GM04503 (cell line): ENCODE measurements at regions not wholly inside any gene's neighbourhood (a gene's known extent, or its start where the extent isn't known, plus 50 kb on each side); places are given as distances from the start of the nearest gene placed in this dataset.

Experiments used
- DNase-seq: peaks from one replicate; pipeline ENCODE4 v3.0.0-alpha.2; 2012; ENCODE audit warnings: low read depth

- DNase-seq, result no peak
Observed at GRCh38 chr10:78394047-78394446, 360.4 kb downstream of the RPS24 start.

GRCh38 chr10:78395162-78395561 lies 361.5 kb downstream of the RPS24 start:
- DNase-seq, result no peak

GRCh38 chr10:78396754-78397153 lies 363.1 kb downstream of the RPS24 start:
- no peak for DNase-seq

GRCh38 chr10:78397786-78398185 lies 364.1 kb downstream of the RPS24 start:
- DNase-seq, result no peak

DNA sequence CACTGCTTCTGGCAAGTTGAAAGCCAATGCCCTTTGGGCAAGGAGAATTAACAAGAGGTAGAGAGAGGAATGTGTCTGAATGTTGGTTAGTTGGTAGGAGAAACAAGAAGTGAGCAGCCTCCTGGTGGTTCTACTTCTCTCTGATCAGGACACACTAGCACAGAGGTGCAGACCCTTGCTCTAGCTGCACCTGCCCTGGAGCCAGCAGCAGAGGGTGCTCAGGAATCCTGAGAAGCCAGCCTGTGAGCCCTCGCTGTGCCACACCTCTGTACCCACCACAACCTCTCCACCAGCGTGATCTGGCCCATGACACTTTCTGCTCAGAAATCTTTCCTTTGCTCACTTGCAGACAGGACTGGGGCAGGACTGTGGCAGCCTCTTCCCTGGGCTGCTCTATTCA lies 364.7 kb downstream of the RPS24 start:
- no peak for DNase-seq

DNA sequence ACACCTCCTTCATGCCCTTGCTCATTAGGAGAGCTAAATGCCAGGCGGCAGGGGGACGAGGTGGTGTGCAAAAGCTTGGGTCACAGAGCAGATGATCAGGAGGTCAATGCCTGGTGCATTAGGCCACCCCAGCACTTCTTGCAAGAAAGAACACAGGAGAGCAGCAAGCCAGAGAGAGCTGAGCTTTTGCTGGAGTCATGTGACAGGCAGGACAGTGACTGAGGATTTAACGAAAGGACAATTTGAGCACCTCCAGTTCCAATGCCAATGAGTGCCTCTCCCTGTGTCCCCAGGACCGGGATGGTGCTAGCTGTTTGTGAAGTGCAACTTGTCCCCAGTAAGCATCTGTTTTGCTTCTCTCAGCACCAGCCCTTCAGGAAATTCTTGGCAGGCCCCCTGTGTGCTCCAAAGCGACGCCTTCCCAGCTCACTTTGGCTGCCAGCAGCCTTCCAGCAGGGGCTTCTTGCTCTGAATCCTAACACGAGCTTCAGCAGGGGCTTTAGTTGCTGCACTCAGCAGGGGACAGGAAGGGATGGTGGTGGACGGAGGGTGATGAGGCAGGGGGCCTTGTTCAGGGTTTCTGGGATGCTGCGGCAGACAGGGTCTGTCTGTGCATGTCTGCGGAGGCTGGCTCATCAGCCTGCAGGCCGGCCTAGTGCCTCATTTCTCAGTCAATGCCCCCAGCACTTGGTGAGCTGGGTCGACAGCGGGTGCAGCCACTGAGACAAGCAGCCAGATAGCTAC lies 368.1 kb downstream of the RPS24 start:
- no peak for DNase-seq

DNA sequence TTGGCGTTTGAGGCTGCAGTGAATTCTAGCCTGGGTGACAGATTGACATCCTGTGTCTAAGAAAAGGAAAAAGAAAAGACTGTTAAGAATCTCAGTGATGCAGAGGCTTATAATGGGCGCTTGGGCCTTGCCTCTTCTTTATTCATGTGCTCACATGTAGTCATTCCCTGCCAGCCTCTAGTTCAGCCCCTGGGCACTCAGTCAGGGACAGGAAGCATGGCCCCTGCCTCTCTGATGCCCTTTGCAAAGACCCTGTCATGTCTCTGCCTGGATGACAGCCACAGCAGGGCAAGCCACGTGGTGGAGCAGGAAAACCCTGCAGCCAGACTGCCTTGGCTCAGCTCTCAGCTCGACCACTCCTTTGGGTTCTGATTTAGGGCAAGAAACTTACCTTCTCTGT lies 368.9 kb downstream of the RPS24 start:
- DNase-seq, result no peak

DNA sequence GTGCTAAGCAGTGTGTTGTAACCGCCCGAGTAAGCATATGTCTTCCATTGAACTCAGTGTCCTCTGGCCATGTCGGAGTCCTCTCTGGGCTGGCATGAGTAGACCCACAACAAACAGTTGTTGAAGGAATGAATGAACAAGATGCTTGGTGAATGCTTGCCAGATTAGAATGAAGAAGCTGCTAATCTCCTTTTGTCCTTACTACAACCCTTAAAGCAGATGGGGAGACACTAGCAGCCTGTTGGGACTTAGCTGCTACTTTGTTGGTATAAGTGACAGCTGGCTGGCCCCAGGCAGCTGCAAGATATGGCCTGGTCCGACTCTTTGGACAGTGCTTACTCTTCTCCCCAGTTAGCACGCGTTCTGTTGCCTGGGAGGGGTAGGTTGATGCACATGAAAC lies 370.1 kb downstream of the RPS24 start:
- no peak for DNase-seq

DNA sequence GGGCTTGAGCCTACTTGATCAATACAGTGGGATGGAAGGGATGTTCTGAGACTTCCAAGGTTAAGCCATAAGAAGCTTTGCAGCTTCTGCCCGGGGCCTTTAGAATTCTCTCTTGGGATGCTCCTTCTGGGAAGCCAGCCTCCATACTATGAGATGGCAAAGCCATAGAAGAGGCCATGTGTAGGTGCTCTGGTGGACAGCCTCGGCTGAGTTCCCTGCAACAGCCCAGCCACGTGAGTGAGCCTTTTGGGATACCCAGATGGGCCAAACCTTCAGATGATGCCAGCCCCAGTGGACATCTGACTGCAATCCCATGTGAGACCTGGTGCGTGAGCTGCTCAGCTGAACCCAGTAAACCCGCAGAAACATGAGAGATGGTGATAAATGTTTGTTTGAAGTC lies 370.6 kb downstream of the RPS24 start:
- no peak for DNase-seq

- DNase-seq, result no peak
Observed at GRCh38 chr10:78405231-78405630, 371.6 kb downstream of the RPS24 start.

DNA sequence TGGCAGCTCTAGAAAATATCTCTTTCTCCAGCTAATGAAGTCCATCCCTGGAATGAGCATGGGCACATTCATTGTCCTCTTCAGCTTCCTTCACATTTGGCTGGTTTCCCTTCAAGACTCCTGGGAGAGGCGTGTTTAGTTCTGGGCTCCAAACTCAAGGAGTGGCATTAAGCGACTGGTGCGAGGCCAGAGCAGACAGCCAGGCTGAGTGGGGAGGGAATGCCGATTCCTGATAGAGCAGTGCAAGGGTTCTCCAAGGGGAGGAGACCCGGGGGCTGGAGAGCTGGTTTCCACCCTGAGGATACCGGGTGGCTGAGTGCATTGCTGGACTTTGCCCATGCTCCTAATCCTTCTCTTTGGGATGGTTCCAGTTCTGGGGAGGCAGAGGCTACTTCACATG lies 372.1 kb downstream of the RPS24 start:
- no peak for DNase-seq

GRCh38 chr10:78406648-78407008 lies 373.0 kb downstream of the RPS24 start:
- DNase-seq, result no peak

GRCh38 chr10:78407009-78407711 lies 373.5 kb downstream of the RPS24 start:
- DNase-seq, result no peak

- DNase-seq, result no peak
Observed at GRCh38 chr10:78407966-78408365, 374.3 kb downstream of the RPS24 start.

DNA sequence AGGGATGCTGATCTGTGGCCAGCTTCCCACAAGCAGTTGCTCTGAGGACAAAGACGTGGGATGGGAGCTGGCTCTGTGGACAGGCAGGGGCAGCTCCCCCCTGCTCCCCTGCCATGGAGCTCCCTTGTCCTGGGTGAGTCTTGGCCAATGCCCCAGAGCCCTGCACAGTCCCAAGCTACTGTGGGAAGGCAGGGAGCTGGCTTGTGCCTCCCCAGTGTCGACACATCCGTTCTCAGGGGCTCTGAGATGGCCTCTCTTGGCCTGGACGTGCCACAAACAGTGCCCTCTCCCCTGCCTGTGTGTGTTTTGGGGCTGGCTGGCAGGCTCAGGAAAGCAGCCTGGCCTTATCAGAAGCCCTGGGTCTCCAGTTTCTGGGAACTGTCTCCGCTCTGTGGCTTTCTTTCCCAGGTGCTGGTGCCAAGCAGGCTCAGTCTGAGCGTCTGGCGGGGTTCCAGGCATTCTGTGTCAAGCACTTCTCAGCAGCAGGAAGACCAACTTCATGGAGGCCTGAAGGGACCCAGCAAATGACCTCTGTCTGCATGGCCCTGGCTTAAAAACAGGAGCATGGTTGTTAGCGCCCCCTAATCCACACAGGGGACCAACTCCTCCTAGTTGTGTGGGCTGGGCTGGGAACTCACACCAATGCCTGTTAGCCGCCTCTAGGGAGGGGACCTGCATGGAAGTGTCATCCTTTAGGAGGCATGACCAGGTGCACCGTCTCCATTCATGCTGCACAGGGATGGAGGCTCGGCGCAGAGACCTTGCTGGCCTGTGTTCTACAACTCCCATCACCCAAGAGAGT lies 375.2 kb downstream of the RPS24 start:
- no peak for DNase-seq

DNA sequence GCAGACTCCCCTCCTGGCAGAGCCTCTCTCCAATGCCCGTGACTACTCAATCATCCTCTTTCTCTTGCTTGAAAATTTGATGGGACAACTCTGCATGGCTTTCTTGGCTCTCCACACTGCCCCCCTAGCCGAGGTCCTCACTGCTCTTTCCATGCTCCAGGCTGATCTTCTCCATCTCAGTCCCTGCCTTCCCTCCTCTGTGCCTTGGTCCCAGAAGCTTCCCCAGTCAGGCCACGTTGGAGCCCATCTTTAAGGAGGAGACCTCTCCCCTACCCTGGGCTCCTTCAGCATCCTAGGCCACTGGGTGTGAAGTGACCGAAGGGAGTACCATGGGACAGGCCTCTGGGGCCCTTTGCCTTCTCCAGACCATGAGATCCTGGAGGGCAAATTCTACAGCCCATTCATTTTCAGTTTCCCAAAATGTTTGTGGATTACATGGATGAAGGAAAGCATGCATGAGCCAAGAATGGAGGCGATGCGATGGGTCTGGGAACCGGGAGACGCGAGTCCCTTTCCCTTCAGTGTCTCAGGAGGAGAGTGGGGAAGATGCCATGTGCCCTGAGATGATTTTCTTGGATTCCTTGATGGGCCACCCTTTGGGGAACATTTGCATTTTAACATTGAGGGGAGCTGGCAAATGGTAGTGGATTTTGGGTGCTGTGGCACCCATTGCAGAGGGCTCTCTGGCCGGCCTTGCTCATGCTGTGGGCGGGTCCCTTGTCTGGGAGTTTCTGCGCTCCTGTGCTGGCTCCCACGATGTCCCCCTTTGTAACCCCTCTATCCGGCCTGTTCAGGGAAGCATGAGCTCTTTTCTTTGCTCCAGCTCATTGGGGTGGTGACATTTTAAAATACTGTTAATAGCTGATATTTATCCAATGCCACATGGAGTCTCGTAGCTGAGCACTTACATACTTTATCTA lies 376.6 kb downstream of the RPS24 start:
- DNase-seq, result no peak

GRCh38 chr10:78411716-78412115 lies 378.1 kb downstream of the RPS24 start:
- DNase-seq, result no peak

DNA sequence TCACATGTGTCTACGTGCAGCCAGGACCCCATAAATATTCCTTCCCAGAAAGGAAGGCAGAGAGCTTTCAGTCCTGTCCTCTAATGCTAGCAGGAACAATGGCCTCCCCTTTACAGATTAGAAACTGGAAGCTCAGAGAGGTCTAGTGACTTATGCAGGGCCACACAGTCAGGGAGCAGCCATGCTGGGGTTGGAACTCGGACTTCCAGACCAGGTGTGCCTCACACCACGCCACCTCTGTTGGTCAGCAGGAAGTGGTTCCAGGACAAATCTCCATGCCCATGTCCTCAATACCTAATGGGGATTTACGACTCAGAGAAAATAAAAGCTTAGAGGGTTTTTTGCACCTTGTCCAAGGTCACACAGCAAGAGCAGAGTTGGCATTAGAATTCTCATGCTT lies 378.9 kb downstream of the RPS24 start:
- no peak for DNase-seq

GRCh38 chr10:78413076-78414055 lies 379.7 kb downstream of the RPS24 start:
- DNase-seq, result no peak

- no peak for DNase-seq
Observed at GRCh38 chr10:78414380-78414779, 380.7 kb downstream of the RPS24 start.

DNA sequence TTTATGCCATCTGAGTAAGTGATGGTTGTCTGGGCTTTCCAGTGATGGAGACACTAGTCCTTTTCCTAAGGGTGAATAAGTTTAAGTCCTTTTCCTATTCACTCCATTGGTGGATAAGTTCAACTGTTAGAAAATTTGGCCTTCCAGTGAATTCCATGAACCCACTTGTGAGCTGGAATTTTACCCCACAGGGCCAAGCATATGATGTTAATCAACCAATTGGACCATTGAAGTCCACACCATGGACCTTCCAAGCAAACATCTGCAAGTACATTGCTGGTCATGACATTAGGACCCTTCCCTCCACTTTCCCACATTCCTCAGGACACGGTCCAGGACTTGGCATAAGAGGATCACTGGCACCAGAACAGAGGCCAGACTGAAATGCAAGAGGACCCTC lies 381.4 kb downstream of the RPS24 start:
- DNase-seq, result no peak
